H1 (cell line): ENCODE measurements at regions not wholly inside any gene's neighbourhood (a gene's known extent, or its start where the extent isn't known, plus 50 kb on each side); places are given as distances from the start of the nearest gene placed in this dataset.

Experiments used
- CHD7 ChIP-seq: fragments of 300-600 bp; sonication (generic); IDR thresholded peaks from 2 replicates; pipeline ENCODE4 v1.7.1; 2012; ENCODE audit warnings: low read length, moderate library complexity, mild to moderate bottlenecking, inconsistent platforms; ENCODE audit not compliant: insufficient replicate concordance

GRCh38 chr12:16891673-16892072 lies 285.7 kb upstream of the LMO3 start (continued):
- TF ChIP-seq CHD7 = no peak
